Activated CD4-positive, alpha-beta T cell treated with anti-CD3 and anti-CD28 coated beads for 36 hours (primary cell): ENCODE measurements at regions not wholly inside any gene's neighbourhood (a gene's known extent, or its start where the extent isn't known, plus 50 kb on each side); places are given as distances from the start of the nearest gene placed in this dataset.
"Not testable (repeated sequence)": the region's sequence is repeated elsewhere in the genome, so short reads cannot be mapped to it uniquely, and the experiment has no call there.

Source experiments
- ATAC-seq: fragments of 200-7000 bp; cut with Tn5 transposase; one replicate; pipeline ENCODE4 v1.10.0; 2021; ENCODE audit warnings: mild to moderate bottlenecking, moderate library complexity
- CTCF ChIA-PET: fragments of 350-600 bp; sonication (Branson Sonifier 250); formaldehyde crosslinking; loops from one replicate; lab custom pipeline; 2021; ENCODE audit warnings: antibody characterized with exemption; lab: Charles Lee
- POLR2A ChIA-PET: fragments of 350-600 bp; sonication (Branson Sonifier 250); formaldehyde crosslinking; loops from one replicate; lab custom pipeline; 2021; ENCODE audit warnings: antibody characterized with exemption, inconsistent platforms; lab: Charles Lee
- DNase-seq: peaks from one replicate; pipeline ENCODE4 v3.0.0-alpha.2; 2020
- H3K27ac Mint-ChIP-seq: one replicate; pipeline ENCODE4 v1.8.0; 2021; ENCODE audit warnings: mixed read lengths
- H3K27me3 Mint-ChIP-seq: one replicate; pipeline ENCODE4 v1.8.0; 2021; ENCODE audit warnings: mixed read lengths
- H3K36me3 Mint-ChIP-seq: one replicate; pipeline ENCODE4 v1.8.0; 2021; ENCODE audit warnings: low read depth, mixed read lengths
- H3K4me1 Mint-ChIP-seq: one replicate; pipeline ENCODE4 v1.8.0; 2021; ENCODE audit warnings: mixed read lengths
- H3K4me3 Mint-ChIP-seq: one replicate; pipeline ENCODE4 v1.8.0; 2021; ENCODE audit warnings: mild to moderate bottlenecking, moderate library complexity, mixed read lengths
- H3K9me3 Mint-ChIP-seq: one replicate; pipeline ENCODE4 v1.8.0; 2021; ENCODE audit warnings: low read depth, mixed read lengths
- intact Hi-C, 2 experiments: fragments of 100-400 bp; cut with DNase I in 1 of 2; cut with micrococcal nuclease in 1 of 2; formaldehyde crosslinking; loops; one replicate each; pipeline versions ENCODE4 v1.14.2 to v1.15.1; 2022 to 2024; cut with DNase I, micrococcal nuclease

DNA sequence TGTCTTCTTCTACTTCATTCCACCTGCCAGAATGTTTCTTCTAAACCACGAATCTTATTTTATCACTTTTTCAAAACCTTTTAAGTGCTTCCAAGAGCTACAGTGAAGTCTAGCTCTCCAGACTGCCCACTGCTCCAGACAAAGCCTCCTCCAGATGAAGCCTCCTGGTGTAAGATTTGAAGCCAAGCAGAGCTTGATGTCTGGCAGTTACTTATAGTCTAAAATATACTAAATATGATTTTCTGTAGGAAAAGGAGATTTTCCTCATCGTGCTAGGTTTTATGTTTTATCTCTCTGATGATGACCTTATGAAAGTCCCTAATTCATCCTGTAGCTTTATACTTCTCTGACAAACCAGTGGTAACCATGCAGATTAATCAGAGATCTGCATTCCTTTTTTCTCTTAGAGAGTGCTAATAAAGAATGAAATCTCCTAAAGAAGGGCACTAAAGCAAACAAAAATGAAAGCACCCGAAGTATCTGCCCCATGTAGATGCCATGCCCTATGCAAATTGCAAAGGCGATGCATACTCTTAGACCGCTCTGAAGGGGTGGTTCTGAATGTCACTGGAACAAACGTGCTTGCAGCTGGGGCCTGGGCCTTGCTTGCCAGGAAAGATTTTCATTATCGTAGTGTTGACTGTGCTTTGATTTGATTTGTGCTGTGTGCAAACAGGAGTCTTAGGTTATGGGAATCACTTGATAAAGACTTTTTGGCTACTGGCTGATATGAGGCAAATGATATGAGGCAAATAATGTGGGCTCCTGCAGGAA is 314.2 kb downstream of the PID1 start:
- DNase-seq (no peak), ATAC-seq (no peak)
- H3K27me3 Mint-ChIP-seq: no peaks in the 10 kb centered on the region
- no peak overlapping the region for H3K4me3 Mint-ChIP-seq
- no peak overlapping the region for H3K27ac Mint-ChIP-seq
- POLR2A ChIA-PET: no interaction called here
- no peaks in the 10 kb centered on the region for H3K4me1 Mint-ChIP-seq
- intact Hi-C loops: no loop called here
- no peaks in the 10 kb centered on the region for H3K36me3 Mint-ChIP-seq
- H3K9me3 Mint-ChIP-seq: peaks cover 12% of the 10 kb centered on the region
- CTCF ChIA-PET: no interaction called here

DNA sequence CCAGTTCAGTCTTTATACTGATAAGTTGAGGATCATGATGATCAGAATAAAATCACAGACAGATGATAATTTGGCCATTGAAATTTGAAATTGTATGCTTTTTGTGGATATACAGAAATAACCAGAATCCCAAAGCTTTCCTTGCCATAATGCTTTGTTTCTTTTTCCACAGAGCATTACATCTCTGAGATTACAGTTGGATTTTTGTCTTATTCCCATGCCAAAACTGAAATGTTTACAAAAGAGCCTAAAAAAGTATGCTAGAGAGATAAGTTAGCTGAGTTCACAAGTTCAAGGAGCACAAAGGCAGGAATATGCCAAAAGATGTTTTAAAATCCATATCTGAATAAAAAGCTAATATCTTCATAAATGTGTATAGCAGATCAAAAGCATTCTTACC is 321.3 kb downstream of the PID1 start:
- Mint-ChIP-seq H3K4me3 (no peak overlapping the region), H3K9me3 (peaks cover 4% of the 10 kb centered on the region), H3K27ac (no peak overlapping the region), H3K27me3 (no peaks in the 10 kb centered on the region), H3K4me1 (no peaks in the 10 kb centered on the region), H3K36me3 (no peaks in the 10 kb centered on the region)
- ATAC-seq (no peak), DNase-seq (no peak)
- ChIA-PET CTCF (no interaction called here), POLR2A (no interaction called here)
- intact Hi-C loops: no loop called here

DNA sequence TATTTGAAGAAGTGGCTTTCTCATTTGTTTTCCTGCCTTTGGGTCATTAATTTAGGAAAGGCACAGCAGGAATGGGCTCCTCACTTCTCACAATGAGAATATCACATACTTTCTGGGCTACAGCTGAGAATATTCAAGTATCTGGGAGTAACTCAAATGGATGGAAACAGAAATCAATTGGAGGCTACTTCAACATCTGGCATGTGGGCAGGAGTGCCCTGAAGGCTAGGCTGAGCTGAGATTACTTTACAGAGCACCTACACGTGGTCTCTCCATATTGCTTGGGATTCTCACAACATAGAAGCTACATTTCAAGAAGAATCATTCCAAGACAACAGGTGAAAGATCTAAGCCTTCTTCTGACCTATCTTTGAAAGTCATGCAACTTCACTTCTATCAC is 325.4 kb downstream of the PID1 start:
- no peak overlapping the region for H3K4me3 Mint-ChIP-seq
- peaks cover 8% of the 10 kb centered on the region for H3K9me3 Mint-ChIP-seq
- H3K27me3 Mint-ChIP-seq: no peaks in the 10 kb centered on the region
- ATAC-seq (no peak), DNase-seq (no peak)
- POLR2A ChIA-PET: no interaction called here
- CTCF ChIA-PET: no interaction called here
- intact Hi-C loops: no loop called here
- H3K36me3 Mint-ChIP-seq: no peaks in the 10 kb centered on the region
- H3K4me1 Mint-ChIP-seq: no peaks in the 10 kb centered on the region
- H3K27ac Mint-ChIP-seq: no peak overlapping the region

DNA sequence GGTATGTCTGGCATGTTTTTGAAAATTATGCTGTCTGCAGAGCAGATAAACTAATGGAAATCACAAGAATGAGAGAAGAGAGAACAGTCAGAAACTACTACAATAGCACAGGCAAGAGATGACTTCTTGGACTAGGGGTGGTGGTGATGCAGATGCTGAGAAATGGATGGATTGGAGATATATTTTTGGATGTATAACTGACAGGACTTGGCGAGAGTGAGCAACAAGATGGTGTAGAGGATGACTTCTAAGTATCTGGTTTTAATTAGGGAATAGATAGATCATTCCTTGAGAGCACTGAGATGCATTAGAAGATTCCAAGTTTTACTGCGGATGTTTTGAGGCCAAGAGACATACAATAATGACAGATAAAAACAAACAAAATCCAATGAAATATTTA is 328.2 kb downstream of the PID1 start:
- ChIA-PET CTCF (no interaction called here), POLR2A (no interaction called here)
- Mint-ChIP-seq H3K36me3 (no peaks in the 10 kb centered on the region), H3K4me3 (no peak overlapping the region), H3K27me3 (no peaks in the 10 kb centered on the region), H3K9me3 (peaks cover 11% of the 10 kb centered on the region), H3K4me1 (no peaks in the 10 kb centered on the region), H3K27ac (no peak overlapping the region)
- intact Hi-C loops: no loop called here
- DNase-seq (no peak), ATAC-seq (no peak)

DNA sequence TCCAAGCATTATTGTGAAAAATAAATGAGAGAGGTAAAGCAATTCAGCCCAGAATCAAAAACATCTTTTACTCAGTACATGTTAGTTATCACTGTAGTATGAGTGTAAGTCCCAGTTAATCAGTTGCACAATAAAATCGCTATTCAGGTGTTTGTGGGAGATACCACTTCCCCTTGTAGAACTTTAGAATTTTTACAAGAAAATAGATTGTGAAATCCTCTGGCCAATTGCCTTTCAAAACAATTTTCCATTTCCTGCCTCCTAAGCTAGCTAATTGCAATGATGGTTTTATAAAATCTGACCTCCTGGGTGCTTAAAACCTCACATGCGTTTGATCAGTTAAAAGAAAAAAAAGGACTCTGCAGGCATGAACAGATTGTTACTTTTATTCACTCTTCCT is 332.5 kb downstream of the PID1 start:
- no peak for ATAC-seq
- Mint-ChIP-seq H3K4me1 (no peaks in the 10 kb centered on the region), H3K4me3 (no peak overlapping the region), H3K27me3 (no peaks in the 10 kb centered on the region), H3K36me3 (no peaks in the 10 kb centered on the region), H3K9me3 (peaks cover 16% of the 10 kb centered on the region), H3K27ac (no peak overlapping the region)
- no peak for DNase-seq
- ChIA-PET POLR2A (no interaction called here), CTCF (no interaction called here)
- intact Hi-C loops: no loop called here

DNA sequence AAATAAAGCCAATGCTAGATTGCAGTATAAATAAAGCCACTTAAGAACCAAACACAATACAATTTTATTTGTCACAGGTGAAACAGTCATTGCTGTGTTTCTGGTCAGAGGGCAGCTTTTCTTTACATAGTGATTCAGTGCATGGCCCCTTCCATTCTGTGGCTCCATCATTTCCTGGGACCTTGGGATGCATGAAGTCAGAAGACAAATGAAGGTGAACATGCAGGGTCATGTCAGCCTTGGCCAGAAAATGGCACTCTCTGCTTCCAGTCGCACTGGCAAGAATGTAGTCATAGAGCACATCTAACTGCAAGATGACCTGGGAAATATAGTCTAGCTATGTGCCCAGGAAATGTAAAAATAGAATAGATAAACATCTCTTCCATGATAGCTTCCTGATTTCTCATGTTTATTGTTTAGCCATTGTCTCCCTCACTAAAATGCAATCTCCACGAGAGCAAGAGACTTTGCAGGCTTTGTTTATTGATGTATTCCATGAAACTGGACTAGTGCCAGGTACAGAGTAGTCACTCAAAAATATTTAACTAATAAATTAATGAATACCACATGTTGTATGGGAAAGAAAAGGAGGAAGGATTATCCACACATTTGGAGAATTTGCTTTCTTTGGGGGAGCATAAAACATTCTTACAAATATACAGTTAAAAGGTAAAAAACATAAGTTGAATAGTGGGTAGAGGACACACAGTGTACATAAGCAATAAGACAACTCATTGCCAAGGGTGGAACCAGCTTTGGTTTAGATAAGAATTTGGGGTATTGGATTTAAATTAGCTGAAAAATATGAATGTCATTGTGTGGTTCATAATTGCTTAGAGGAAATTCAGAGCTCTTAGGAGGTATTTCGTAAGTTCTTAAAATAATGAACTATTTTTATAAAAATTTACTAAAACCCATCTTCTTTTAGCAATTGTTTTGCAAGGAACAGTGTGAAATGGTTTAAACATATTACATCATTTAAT is 343.8 kb downstream of the PID1 start:
- no peak for DNase-seq
- POLR2A ChIA-PET: no interaction called here
- Mint-ChIP-seq H3K4me1 (no peaks in the 10 kb centered on the region), H3K27me3 (no peaks in the 10 kb centered on the region), H3K36me3 (no peaks in the 10 kb centered on the region), H3K9me3 (peaks cover 7% of the 10 kb centered on the region), H3K27ac (no peak overlapping the region), H3K4me3 (no peak overlapping the region)
- no peak for ATAC-seq
- intact Hi-C loops: no loop called here
- CTCF ChIA-PET: no interaction called here

DNA sequence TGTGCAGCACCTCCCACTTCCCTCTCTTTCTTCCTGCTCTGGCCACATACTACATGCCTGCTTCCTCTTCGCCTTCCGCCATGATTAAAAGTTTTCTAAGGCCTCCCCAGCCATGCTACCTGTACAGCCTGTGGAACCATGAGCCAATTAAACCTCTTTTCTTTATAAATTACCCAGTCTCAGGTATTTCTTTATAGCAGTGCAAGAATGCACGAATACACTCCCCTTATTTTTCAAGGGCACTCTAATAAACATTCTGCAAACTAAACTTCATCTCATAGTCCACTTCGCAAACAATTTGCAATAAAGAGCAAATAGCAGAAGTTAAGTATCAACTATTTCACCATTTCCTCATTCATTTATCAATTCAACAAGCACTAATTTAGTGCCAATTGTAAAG is 351.3 kb downstream of the PID1 start:
- ChIA-PET CTCF (no interaction called here), POLR2A (no interaction called here)
- H3K4me1 Mint-ChIP-seq: no peaks in the 10 kb centered on the region
- peaks cover 2% of the 10 kb centered on the region for H3K9me3 Mint-ChIP-seq
- intact Hi-C loops: no loop called here
- H3K36me3 Mint-ChIP-seq: no peaks in the 10 kb centered on the region
- no peak overlapping the region for H3K27ac Mint-ChIP-seq
- no peaks in the 10 kb centered on the region for H3K27me3 Mint-ChIP-seq
- no peak overlapping the region for H3K4me3 Mint-ChIP-seq
- ATAC-seq: no peak
- no peak for DNase-seq

DNA sequence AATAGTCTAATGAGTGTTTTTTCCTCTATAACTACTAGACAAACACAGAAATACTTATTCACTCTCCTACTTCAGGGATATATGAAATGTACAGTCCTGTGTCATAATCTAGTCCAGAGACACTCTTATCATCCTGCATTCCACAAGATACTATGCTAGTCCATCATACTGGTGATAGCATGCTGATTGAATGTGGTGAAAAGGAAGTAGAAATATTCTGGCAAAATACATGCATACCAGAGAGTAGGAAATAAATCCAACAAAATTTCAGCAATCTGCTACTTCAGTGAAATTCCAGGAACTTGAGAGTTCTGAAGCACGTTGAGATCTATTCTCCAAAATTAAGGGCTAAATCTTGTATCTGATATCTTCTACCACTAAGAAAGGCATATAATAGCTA is 353.9 kb downstream of the PID1 start:
- DNase-seq (no peak), ATAC-seq (no peak)
- intact Hi-C loops: no loop called here
- Mint-ChIP-seq H3K27ac (no peak overlapping the region), H3K9me3 (peaks cover 2% of the 10 kb centered on the region), H3K27me3 (no peaks in the 10 kb centered on the region), H3K36me3 (no peaks in the 10 kb centered on the region), H3K4me3 (no peak overlapping the region), H3K4me1 (no peaks in the 10 kb centered on the region)
- ChIA-PET CTCF (no interaction called here), POLR2A (no interaction called here)

DNA sequence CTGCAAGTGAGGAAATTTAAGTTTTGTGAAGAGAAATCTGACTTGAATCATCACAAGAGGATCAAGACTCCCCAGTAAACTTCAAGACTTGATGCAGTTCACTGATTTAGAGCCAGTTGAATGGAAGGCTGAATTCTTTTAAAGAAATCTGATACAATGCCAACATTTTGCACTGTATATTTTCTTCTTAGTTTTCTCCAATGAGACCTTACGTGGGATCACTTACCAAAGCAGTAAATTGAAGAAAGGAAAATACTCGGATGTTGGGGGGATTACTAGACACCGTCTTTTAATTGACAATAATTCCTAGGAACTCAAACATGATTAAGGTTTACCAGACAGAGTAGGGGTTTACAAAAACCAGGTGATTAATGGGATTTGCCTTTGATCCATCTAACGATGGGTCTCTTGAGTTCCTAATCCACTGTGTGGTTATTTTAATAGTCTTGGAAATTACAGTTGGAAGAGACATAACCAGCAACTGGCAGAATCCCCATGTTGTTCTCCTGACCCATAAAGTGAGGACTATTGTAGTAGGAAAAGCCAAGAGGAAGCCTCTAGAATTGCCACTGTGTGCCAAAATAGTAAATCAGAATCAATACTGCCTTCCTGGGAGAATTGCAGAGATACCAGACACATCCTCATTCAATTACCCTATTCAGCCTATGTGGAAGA is 354.5 kb downstream of the PID1 start:
- no peaks in the 10 kb centered on the region for H3K4me1 Mint-ChIP-seq
- ATAC-seq: no peak
- POLR2A ChIA-PET: no interaction called here
- peaks cover 2% of the 10 kb centered on the region for H3K9me3 Mint-ChIP-seq
- no peak overlapping the region for H3K4me3 Mint-ChIP-seq
- H3K36me3 Mint-ChIP-seq: no peaks in the 10 kb centered on the region
- no peak overlapping the region for H3K27ac Mint-ChIP-seq
- intact Hi-C loops: no loop called here
- CTCF ChIA-PET: no interaction called here
- no peak for DNase-seq
- no peaks in the 10 kb centered on the region for H3K27me3 Mint-ChIP-seq

DNA sequence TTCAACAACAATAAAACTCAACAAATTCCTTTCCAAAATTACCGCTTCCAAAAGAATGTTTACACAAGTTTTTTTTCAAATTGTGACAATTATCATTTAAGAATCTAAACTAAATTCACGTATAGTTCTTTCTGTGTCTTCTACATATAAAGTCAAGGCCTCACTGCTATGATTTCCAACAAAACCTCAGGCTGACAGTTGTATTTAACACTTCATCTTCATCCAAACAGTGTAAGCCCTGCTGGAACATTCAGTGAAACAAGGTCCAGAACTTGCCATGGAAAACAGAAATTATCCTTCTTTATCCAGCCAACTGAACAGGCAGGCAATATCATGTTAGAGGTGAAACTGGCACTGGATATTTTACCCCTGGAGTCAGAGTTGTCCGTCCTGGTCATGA is 357.9 kb downstream of the PID1 start:
- no peak overlapping the region for H3K4me3 Mint-ChIP-seq
- no peaks in the 10 kb centered on the region for H3K36me3 Mint-ChIP-seq
- H3K9me3 Mint-ChIP-seq: peaks cover 2% of the 10 kb centered on the region
- POLR2A ChIA-PET: no interaction called here
- ATAC-seq: no peak
- no peak for DNase-seq
- no peaks in the 10 kb centered on the region for H3K27me3 Mint-ChIP-seq
- no peak overlapping the region for H3K27ac Mint-ChIP-seq
- intact Hi-C loops: no loop called here
- CTCF ChIA-PET: no interaction called here
- no peaks in the 10 kb centered on the region for H3K4me1 Mint-ChIP-seq

DNA sequence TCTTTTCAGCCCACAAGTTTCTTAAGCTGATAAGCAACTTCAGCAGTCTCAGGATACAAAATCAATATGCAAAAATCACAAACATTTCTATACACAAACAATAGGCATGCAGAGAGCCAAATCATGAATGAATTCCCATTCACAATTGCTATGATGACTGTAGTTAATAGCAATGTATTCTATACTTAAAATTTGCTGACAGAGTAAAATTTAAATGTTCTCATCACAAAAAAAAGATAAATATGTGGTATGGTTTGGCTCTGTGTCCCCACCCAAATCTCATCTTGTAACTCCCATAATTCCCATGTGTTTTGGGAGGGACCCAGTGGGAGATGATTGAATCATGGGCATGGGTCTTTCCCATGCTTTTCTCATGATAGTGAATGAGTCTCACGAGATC is 360.2 kb downstream of the PID1 start:
- POLR2A ChIA-PET, H3K27me3 Mint-ChIP-seq: not testable (repeated sequence)

More for the DNA sequence above, 360.2 kb downstream of the PID1 start:
- intact Hi-C loops, H3K9me3 Mint-ChIP-seq, H3K4me1 Mint-ChIP-seq, DNase-seq, CTCF ChIA-PET, H3K4me3 Mint-ChIP-seq, H3K27ac Mint-ChIP-seq, H3K36me3 Mint-ChIP-seq, ATAC-seq: not testable (repeated sequence)
